GM19240 (cell line): ENCODE measurements at regions not wholly inside any gene's neighbourhood (a gene's known extent, or its start where the extent isn't known, plus 50 kb on each side); places are given as distances from the start of the nearest gene placed in this dataset.

Experiments used
- DNase-seq: peaks from one replicate; pipeline ENCODE4 v3.0.0; 2011; ENCODE audit warnings: low spot score; ENCODE audit not compliant: insufficient read length

GRCh38 chr20:22373164-22373895 is 211.0 kb downstream of the FOXA2 start:
- no peak for DNase-seq

GRCh38 chr20:22371843-22372242 is 212.5 kb downstream of the FOXA2 start:
- no peak for DNase-seq

DNA sequence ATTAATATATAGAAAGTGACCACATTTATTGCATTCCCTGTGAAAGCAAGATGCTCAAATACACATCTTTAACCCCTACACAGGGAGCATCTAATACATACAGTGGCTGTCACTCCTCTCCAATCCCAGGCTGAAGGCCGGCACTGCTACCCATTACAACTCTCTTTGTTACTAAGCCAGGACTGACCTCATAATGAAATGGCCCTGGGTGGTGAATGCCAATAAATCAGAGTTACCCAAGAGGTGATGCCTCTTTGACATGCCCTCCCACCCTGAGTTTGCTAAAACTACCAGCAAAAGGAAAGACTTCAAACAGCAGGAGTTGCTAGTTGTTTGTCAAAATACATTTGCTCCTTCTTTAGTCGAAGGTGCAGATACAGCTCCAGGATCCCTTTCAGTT is 214.2 kb downstream of the FOXA2 start:
- no peak for DNase-seq

DNA sequence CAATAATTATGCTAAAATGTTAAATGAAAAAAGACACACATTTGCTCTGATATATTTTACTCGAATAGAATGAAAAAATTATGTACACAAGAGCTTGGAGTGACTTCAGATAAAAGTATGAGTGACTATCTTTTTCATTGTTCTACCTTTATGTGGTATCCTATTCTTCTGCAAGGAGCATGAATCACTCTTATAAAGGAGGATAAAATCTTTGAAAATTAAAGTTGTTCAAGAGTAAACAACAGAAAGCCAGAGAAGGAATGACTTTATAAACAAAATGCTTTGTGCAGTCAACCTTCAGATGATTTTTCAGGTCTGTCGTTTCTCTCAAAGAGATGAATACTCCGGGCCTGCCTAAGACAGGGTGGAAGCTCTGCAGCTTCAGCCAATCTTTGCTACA is 215.3 kb downstream of the FOXA2 start:
- no peak for DNase-seq

- no peak for DNase-seq
Observed at GRCh38 chr20:22368235-22368634, 216.1 kb downstream of the FOXA2 start.

- DNase-seq: no peak
Observed at GRCh38 chr20:22366631-22367030, 217.7 kb downstream of the FOXA2 start.

- DNase-seq: no peak
Observed at GRCh38 chr20:22354647-22355046, 229.7 kb downstream of the FOXA2 start.

DNA sequence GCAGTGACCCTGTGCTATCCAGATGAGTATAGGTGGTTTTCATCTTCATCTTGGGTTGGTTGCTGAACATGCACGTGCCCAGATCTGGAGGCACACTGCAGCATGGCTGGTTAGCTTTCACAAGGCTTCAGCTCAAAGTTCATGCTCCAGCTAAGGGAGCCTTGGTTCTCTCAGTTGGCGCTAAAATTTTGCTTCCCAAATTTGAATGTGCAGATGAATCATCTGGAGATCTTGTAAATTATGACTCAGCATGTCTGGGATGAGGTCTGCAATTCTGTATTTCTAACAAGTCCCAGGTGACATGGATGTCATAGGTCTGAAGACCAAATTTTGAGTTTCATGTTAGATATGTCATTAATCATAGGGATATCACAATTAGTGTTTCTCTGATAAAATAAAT is 230.8 kb downstream of the FOXA2 start:
- DNase-seq: no peak

GRCh38 chr20:22352019-22352418 is 232.4 kb downstream of the FOXA2 start:
- DNase-seq: no peak

GRCh38 chr20:22350624-22351023 is 233.7 kb downstream of the FOXA2 start:
- DNase-seq: no peak

DNA sequence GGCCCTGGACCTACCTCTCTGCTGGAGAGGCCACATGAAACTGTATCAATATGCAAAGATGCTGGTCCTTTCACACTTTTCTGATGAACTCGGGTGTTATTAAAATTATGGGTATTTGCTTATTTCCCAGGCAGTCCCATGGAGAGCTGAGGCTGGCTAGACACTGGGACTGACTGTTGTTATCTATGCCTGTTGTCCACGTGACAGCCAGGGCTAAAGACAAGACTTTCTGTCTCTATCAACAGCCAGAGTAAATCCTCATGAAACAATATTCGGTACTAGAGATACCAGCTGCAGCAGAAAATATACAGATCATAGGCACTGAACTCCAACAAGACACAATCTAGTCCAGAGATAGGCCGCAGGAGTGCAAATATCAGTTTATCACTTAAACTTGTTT is 236.4 kb downstream of the FOXA2 start:
- no peak for DNase-seq

GRCh38 chr20:22346716-22347115 is 237.7 kb downstream of the FOXA2 start:
- no peak for DNase-seq

GRCh38 chr20:22343612-22344011 is 240.8 kb downstream of the FOXA2 start:
- no peak for DNase-seq

DNA sequence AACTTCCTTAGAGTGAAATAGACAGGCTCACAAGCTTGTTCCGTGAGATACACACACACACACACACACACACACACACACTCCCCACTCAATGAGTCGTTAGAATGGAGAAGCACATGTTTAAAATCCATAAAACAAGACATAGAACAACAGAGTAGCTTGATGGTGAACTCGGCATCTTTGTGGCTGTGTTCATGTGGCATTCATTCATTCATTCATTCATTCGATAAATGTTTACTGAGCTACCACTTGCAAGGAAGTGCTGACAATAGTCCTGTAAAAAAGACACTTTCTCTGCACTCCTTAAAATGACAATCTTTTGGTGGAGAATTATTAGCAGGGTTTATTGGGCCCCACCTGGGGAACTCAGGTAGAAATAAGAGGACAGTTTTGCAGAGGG is 242.0 kb downstream of the FOXA2 start:
- no peak for DNase-seq

GRCh38 chr20:22341508-22341907 is 242.9 kb downstream of the FOXA2 start:
- DNase-seq: no peak

GRCh38 chr20:22339946-22340345 is 244.4 kb downstream of the FOXA2 start:
- DNase-seq: no peak

DNA sequence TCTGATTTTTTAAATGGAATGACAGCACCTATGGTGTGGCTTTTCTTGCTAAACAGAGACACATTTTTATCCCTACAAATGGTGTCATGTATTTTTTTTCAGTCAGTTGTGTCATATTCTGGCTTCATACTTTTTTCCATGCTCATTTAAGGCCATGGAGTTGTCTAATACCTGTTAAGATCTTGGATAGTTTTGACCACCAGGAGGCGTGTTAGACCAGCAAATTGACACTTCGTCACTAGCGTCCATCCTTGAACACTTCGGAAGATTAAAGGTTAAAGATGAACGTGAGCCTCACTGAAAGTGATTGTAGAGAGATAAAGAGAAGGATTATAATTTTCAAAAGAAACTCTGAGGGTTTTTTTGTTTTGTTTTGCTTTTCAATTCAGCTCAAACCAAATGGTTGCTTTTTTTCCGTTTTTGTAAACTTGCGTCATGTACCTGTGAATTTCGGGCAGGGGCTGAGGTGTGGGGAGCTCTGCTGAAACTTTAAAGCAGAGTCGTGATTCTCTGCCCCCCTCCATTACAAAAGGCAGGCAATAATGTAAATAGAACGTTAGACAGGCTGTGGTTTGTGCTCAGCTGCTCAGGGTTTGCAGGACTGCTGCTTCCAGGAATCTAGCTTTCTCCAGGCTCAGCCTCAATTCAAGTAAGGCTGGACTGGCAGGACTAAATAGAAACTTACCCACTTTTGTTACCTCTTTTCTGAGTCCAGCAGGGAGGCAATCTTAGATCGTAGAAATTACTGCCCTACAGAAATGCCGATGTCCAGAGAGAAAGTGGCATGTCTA is 245.1 kb downstream of the FOXA2 start:
- peak; percentile 9 for DNase-seq

DNA sequence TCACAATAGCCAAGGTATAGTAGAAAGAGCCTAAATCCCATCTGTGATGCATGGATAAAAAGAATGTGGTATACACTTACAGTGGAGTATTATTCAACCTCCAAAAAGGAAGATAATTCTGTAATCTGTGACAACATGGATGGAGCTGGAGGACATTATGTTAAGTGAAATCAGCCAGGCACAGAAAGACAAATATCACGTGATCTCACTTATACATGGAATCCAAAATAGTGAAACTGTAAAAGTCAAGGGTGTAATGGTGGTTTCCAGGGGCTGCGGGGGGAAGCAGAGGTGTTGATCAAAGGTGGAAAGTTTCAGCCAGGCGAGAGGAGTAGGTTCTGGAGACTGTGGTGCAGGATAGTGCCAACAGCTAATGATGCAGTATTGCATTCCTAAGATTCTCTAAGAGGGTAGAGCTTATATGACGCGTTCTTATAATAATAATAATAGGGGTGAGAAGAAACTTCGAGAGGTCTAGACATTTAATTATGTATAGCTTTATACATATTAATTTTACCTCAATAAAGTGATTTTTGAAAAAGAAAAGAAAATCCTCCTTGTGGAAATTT is 246.1 kb downstream of the FOXA2 start:
- no peak for DNase-seq

- DNase-seq: no peak
Observed at GRCh38 chr20:22335210-22335609, 249.2 kb downstream of the FOXA2 start.

GRCh38 chr20:22333885-22334545 is 250.4 kb downstream of the FOXA2 start:
- peak; percentile 47 for DNase-seq

- no peak for DNase-seq
Observed at GRCh38 chr20:22324505-22324904, 259.9 kb downstream of the FOXA2 start.

- no peak for DNase-seq
Observed at GRCh38 chr20:22322513-22322912, 261.9 kb downstream of the FOXA2 start.
